GM12878 (cell line): ENCODE measurements at regions not wholly inside any gene's neighbourhood (a gene's known extent, or its start where the extent isn't known, plus 50 kb on each side); places are given as distances from the start of the nearest gene placed in this dataset.

ENCODE experiments used
- ATAC-seq: fragments of 200-7000 bp; cut with Tn5 transposase; 3 replicates; pipeline ENCODE4 v1.9.1; 2020; ENCODE audit warnings: mild to moderate bottlenecking, moderate library complexity
- BruUV-seq: library from RNA; stranded (reverse); fragments of 400-500 nt; replicated peaks from 2 replicates; lab custom pipeline; 2021; lab: Mats Ljungman, UMichigan
- CTCF ChIA-PET: fragments of 300-600 bp; sonication (Branson Sonifier 250); formaldehyde crosslinking; extraction: SDS; loops from one replicate; lab custom pipeline; 2021; ENCODE audit warnings: inconsistent platforms; lab: Yijun Ruan, JAX
- POLR2A ChIA-PET: fragments of 350-600 bp; formaldehyde crosslinking; extraction: SDS; loops from one replicate; lab custom pipeline; 2021; ENCODE audit warnings: inconsistent platforms; lab: Charles Lee
- RAD21 ChIA-PET: fragments of 300-600 bp; sonication (Branson Sonifier 250); formaldehyde crosslinking; loops from one replicate; lab custom pipeline; 2023; ENCODE audit warnings: antibody characterized with exemption; ENCODE audit not compliant: unreplicated experiment; lab: Charles Lee
- SMC1A ChIA-PET: fragments of 300-600 bp; sonication (Branson Sonifier 250); formaldehyde crosslinking; loops from one replicate; lab custom pipeline; 2023; ENCODE audit not compliant: unreplicated experiment, uncharacterized antibody; lab: Charles Lee
- DNase-seq: peaks from one replicate; pipeline ENCODE4 v3.0.0-alpha.2; 2011; ENCODE audit warnings: low read depth, low spot score
- FAIRE-seq: peaks from 3 replicates; lab custom pipeline; 2011; peaks lifted over from hg19 to GRCh38; lab: Jason Lieb, UNC
- H2AFZ ChIP-seq: 2 replicates; pipeline ENCODE4 v1.6.0; 2011; ENCODE audit warnings: low read depth, low read length, control low read depth; ENCODE audit not compliant: control insufficient read depth
- H3K27ac ChIP-seq: 2 replicates; pipeline ENCODE4 v1.5.1; 2011; ENCODE audit warnings: control low read depth; ENCODE audit not compliant: control insufficient read depth, insufficient read depth
- H3K27me3 ChIP-seq, 2 experiments: replicated peaks in 1 of 2; 2 replicates each; pipeline versions ENCODE4 v1.6.0 to v1.6.1; 2011; ENCODE audit warnings: low read length in 1 of 2; ENCODE audit not compliant: control insufficient read depth in 2 of 2, insufficient read depth in 2 of 2
- H3K36me3 ChIP-seq, 2 experiments: 2 replicates each; pipeline ENCODE4 v1.5.1; 2011; ENCODE audit warnings: low read length in 1 of 2; ENCODE audit not compliant: control insufficient read depth in 2 of 2, insufficient read depth in 2 of 2
- H3K4me1 ChIP-seq: 2 replicates; pipeline ENCODE4 v1.6.1; 2011; ENCODE audit warnings: mild to moderate bottlenecking, low read length, moderate library complexity, mixed read lengths; ENCODE audit not compliant: control insufficient read depth, insufficient read depth
- H3K4me2 ChIP-seq: 2 replicates; pipeline ENCODE4 v1.6.0; 2011; ENCODE audit warnings: control low read depth; ENCODE audit not compliant: control insufficient read depth, insufficient read depth
- H3K4me3 ChIP-seq: fragments of 200-600 bp; sonication (generic); 2 replicates; pipeline ENCODE4 v1.5.1; 2016
- H3K79me2 ChIP-seq: 2 replicates; pipeline ENCODE4 v1.6.0; 2011; ENCODE audit warnings: low read length; ENCODE audit not compliant: control insufficient read depth, insufficient read depth
- H3K9ac ChIP-seq: 2 replicates; pipeline ENCODE4 v1.8.0; 2011; ENCODE audit warnings: low read length, control low read depth, mixed read lengths; ENCODE audit not compliant: control insufficient read depth, insufficient read depth
- H3K9me3 ChIP-seq: replicated peaks from 3 replicates; pipeline ENCODE4 v1.5.1; 2011; ENCODE audit warnings: mild to moderate bottlenecking, low read length; ENCODE audit not compliant: control insufficient read depth, insufficient read depth
- H4K20me1 ChIP-seq: 2 replicates; pipeline ENCODE4 v1.6.0; 2011; ENCODE audit not compliant: control insufficient read depth, insufficient read depth
- BACH1 ChIP-seq: fragments of 450-650 bp; IDR thresholded peaks from 2 replicates; pipeline ENCODE4 v1.6.1; 2017; ENCODE audit warnings: mild to moderate bottlenecking, borderline replicate concordance
- BRCA1 ChIP-seq: IDR thresholded peaks from 2 replicates; pipeline ENCODE4 v1.6.1; 2011; ENCODE audit warnings: low read depth, low read length, improper control_type of control experiment
- CHD4 ChIP-seq: fragments of 200-600 bp; sonication (generic); IDR thresholded peaks from 2 replicates; pipeline ENCODE4 v1.6.1; 2016; ENCODE audit warnings: mild to moderate bottlenecking
- HDAC6 ChIP-seq: fragments of 200-600 bp; sonication (generic); IDR thresholded peaks from one replicate; pipeline ENCODE4 v1.8.0; 2017; ENCODE audit warnings: antibody characterized with exemption; ENCODE audit not compliant: unreplicated experiment
- JUNB ChIP-seq: IDR thresholded peaks from 2 replicates; pipeline ENCODE4 v1.6.1; 2016; ENCODE audit warnings: antibody characterized with exemption, mild to moderate bottlenecking
- NRF1 ChIP-seq: conservative IDR thresholded peaks from 2 replicates; pipeline ENCODE4 v1.6.1; 2011; ENCODE audit warnings: mild to moderate bottlenecking, low read depth, low read length, improper control_type of control experiment
- SRF ChIP-seq, 2 experiments: IDR thresholded peaks; 2 replicates each; pipeline ENCODE4 v1.6.1; 2011; ENCODE audit warnings: low read depth in 2 of 2, low read length in 2 of 2, mild to moderate bottlenecking in 1 of 2, moderate library complexity in 1 of 2
- ZZZ3 ChIP-seq: IDR thresholded peaks from 2 replicates; pipeline ENCODE4 v1.6.1; 2011; ENCODE audit warnings: low read depth; ENCODE audit not compliant: control insufficient read depth, insufficient read length
- WGBS: methylation state at CpG from one replicate; pipeline ENCODE4 v1.1.6; 2016; ENCODE audit warnings: low lambda C conversion rate; ENCODE audit not compliant: insufficient replicate concordance, insufficient coverage; ENCODE audit errors: missing lambda C conversion rate; 5-methylcytosine and 5-hydroxymethylcytosine counted together
- in situ Hi-C: fragments of 300-500 bp; cut with MboI; formaldehyde crosslinking; loops from 9 replicates; pipeline ENCODE4 v1.14.3; 2018; ENCODE audit warnings: mixed read lengths
- intact Hi-C: fragments of 100-400 bp; cut with micrococcal nuclease; formaldehyde crosslinking; loops from one replicate; pipeline ENCODE4 v1.14.2; 2022; ENCODE audit not compliant: unreplicated experiment
- TF ChIP-seq, protein P1 (sequence below): IDR thresholded peaks from 2 replicates; pipeline ENCODE4 v1.6.1; 2011; ENCODE audit warnings: borderline replicate concordance, low read depth, mild to moderate bottlenecking, moderate library complexity, low read length; ENCODE audit not compliant: insufficient read depth, poor library complexity, severe bottlenecking

DNA sequence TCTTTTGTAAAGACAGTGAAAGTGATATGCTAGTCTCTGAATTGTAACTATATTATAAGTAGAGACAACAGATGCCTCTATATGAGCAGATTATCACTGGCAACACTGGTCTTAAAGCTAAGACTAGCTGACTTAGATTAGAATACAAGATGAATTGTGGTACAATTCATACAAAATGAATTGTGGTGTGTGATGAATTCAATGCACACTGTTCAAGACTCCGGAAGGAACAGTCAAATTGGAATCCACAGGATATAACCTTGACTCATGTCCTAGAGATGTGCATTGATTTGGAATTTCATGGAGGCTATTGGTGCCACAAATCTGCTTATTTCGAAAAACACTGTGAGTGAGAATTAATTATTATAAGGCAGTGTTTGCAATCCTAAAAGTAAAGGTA lies 701.8 kb downstream of the PCDH7 start (continued):
- no peak for TF ChIP-seq ZZZ3
- no peak for TF ChIP-seq JUNB
- TF ChIP-seq BRCA1, result no peak

DNA sequence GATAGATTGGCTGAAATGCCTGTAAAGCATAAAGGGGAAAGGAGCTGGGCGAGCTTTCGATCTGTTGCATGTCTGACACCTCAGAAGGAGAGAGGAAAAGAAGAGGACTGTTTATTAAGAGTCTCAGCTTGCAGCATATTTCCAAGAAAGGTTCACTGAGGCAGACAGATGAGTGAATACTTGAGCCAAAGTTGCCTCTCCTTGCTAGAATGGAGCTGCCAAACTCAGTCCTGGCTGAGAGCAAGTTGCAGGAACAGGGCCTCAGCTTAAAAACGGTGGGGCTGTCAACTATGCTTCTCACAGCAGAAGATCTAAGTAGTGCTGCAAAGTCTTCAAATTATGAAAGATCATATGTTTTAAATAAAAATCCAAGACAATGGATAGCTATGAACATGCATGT lies 707.5 kb downstream of the PCDH7 start:
- no peak for ATAC-seq
- ChIA-PET RAD21 (interaction anchor here (0.6 kb wide), 1 partner anchor 1851 kb away, joined by 3 read pairs; no protein-coding TSS in a partner anchor), SMC1A (interaction anchor here (0.9 to 1.5 kb wide), 2 partner anchors 11 to 62 kb away, joined by 3 to 4 read pairs; no protein-coding TSS in a partner anchor), CTCF (no interaction called here), POLR2A (no interaction called here)
- Histone ChIP-seq H3K27me3 (no peaks in the 10 kb centered on the region), H3K79me2 (no peaks in the 10 kb centered on the region), H3K36me3 (no peaks in the 10 kb centered on the region), H3K9ac (no peak overlapping the region), H3K4me2 (no peak overlapping the region), H3K9me3 (no peaks in the 10 kb centered on the region), H4K20me1 (no peaks in the 10 kb centered on the region), H2AFZ (no peak overlapping the region), H3K4me3 (no peak overlapping the region), H3K4me1 (no peaks in the 10 kb centered on the region), H3K27ac (no peak overlapping the region)
- 0% methylated on average over 3 of the region's 3 CpGs for WGBS
- no peak for DNase-seq
- no peak for FAIRE-seq
- in situ Hi-C loops, result no loop called here
- BruUV-seq, result no TSS peak
- intact Hi-C loops, result no loop called here
- no peak for TF ChIP-seq NRF1
- no peak for TF ChIP-seq SRF (IDR thresholded peaks at IDR 0.05; ENCODE audit: low read depth in 2 of 2, low read length in 2 of 2)
- TF ChIP-seq BACH1, result no peak
- no peak for TF ChIP-seq HDAC6
- TF ChIP-seq CHD4, result no peak
- TF ChIP-seq, protein P1, sequence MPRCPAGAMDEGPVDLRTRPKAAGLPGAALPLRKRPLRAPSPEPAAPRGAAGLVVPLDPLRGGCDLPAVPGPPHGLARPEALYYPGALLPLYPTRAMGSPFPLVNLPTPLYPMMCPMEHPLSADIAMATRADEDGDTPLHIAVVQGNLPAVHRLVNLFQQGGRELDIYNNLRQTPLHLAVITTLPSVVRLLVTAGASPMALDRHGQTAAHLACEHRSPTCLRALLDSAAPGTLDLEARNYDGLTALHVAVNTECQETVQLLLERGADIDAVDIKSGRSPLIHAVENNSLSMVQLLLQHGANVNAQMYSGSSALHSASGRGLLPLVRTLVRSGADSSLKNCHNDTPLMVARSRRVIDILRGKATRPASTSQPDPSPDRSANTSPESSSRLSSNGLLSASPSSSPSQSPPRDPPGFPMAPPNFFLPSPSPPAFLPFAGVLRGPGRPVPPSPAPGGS, result no peak
